ENCODE measurements at regions not wholly inside any gene's neighbourhood (a gene's known extent, or its start where the extent isn't known, plus 50 kb on each side); places are given as distances from the start of the nearest gene placed in this dataset.

GRCh38 chr3:88416436-88416835, 266.7 kb downstream of the C3orf38 start:
- no peak for DNase-seq (ENCODE audit: low read depth)
- no peak overlapping the region for H3K4me3 ChIP-seq (ENCODE audit: low read length)
- no peak for TF ChIP-seq CTCF (conservative IDR thresholded peaks at IDR 0.05; ENCODE audit: low read length)

DNA sequence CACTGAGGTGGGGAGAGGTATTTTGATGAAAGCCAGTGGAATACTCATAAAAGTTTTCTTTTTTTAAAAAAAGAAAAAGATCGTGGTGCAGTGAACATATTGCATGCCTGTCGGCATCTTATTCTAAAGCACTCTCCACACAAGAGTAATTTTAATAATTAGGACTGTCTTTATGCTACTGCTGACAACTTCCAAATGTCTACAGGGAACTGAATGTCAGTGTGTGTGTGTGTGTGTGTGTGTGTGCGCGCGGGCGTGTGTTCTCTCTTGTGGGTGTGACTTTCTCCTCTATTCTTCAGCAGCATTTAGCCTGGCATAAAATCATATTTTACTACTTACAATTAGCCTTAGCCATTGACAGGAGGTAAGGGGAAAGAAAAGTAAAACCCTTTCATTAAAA, 268.5 kb downstream of the C3orf38 start:
- TF ChIP-seq CTCF (conservative IDR thresholded peaks at IDR 0.05; ENCODE audit: low read length) = no peak
- H3K4me3 ChIP-seq (ENCODE audit: low read length) = no peak overlapping the region
- no peak for DNase-seq (ENCODE audit: low read depth)

DNA sequence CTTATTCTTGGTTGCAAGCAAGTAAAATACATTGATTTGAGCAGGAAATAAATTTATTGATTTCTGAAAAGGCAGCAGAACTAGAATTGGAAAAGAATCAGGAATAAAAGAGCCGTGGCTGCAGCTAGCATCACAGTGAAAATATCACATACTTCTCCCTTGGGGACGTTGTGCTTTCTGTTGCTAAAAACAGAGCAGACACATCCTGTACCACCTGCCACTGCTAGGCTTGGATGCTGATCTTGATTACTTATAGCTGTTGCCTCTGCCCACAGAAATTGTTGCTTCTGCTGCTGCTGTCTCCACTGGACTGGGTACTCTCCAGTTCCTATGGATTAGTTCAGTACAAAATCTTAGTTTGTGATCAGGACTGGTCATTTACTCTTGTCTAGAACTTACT, 283.8 kb downstream of the C3orf38 start:
- no peak for TF ChIP-seq CTCF (conservative IDR thresholded peaks at IDR 0.05; ENCODE audit: low read length)
- no peak for DNase-seq (ENCODE audit: low read depth)
- H3K4me3 ChIP-seq (ENCODE audit: low read length) = no peak overlapping the region

- TF ChIP-seq CTCF (conservative IDR thresholded peaks at IDR 0.05; ENCODE audit: low read length) = no peak
- DNase-seq (ENCODE audit: low read depth) = no peak
- H3K4me3 ChIP-seq (ENCODE audit: low read length) = no peak overlapping the region
Measured at GRCh38 chr3:88434001-88434400, 284.2 kb downstream of the C3orf38 start.

DNA sequence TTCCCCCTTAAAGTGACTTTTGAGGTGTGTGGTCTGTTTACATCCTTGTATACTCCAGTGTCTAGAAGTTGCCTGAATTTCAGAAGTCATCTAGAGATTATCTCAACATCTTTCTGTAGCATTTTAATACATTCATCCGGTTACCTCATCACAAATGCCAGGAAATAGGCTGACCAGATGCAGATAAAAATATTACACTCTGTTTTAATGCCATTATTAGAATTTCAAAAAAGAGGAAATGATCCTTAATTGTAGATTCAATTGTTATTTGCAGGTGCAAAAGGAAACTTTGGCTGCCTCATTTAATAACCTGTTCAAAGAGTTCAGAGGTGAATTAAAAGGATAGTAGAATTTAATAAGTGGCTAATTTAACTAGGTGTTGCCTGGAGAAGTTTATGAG, 290.9 kb downstream of the C3orf38 start:
- DNase-seq (ENCODE audit: low read depth) = no peak
- TF ChIP-seq CTCF (conservative IDR thresholded peaks at IDR 0.05; ENCODE audit: low read length) = no peak
- H3K4me3 ChIP-seq (ENCODE audit: low read length) = no peak overlapping the region

- TF ChIP-seq CTCF (conservative IDR thresholded peaks at IDR 0.05; ENCODE audit: low read length) = no peak
- no peak overlapping the region for H3K4me3 ChIP-seq (ENCODE audit: low read length)
- no peak for DNase-seq (ENCODE audit: low read depth)
Measured at GRCh38 chr3:88443066-88443465, 293.3 kb downstream of the C3orf38 start.

- no peak overlapping the region for H3K4me3 ChIP-seq (ENCODE audit: low read length)
- no peak for DNase-seq (ENCODE audit: low read depth)
- TF ChIP-seq CTCF (conservative IDR thresholded peaks at IDR 0.05; ENCODE audit: low read length) = no peak
Measured at GRCh38 chr3:88444251-88444650, 294.5 kb downstream of the C3orf38 start.

All from AG10803 (cell line).